Osteocyte (in vitro differentiated cells): ENCODE measurements at regions not wholly inside any gene's neighbourhood (a gene's known extent, or its start where the extent isn't known, plus 50 kb on each side); places are given as distances from the start of the nearest gene placed in this dataset.
"Not testable (repeated sequence)": the region's sequence is repeated elsewhere in the genome, so short reads cannot be mapped to it uniquely, and the experiment has no call there.

Experiments used
- DNase-seq: peaks from one replicate; pipeline ENCODE4 v3.0.0; 2021; ENCODE audit warnings: mixed read lengths; ENCODE audit not compliant: unreplicated experiment; ENCODE audit errors: extremely low spot score
- H3K27ac Mint-ChIP-seq: one replicate; pipeline ENCODE4 v1.8.0; 2021; ENCODE audit warnings: mild to moderate bottlenecking, mixed read lengths; ENCODE audit not compliant: unreplicated experiment
- H3K27me3 Mint-ChIP-seq: one replicate; pipeline ENCODE4 v1.8.0; 2021; ENCODE audit warnings: mixed read lengths; ENCODE audit not compliant: unreplicated experiment
- H3K36me3 Mint-ChIP-seq: one replicate; pipeline ENCODE4 v1.8.0; 2021; ENCODE audit warnings: mixed read lengths; ENCODE audit not compliant: unreplicated experiment
- H3K4me1 Mint-ChIP-seq: one replicate; pipeline ENCODE4 v1.8.0; 2021; ENCODE audit warnings: mixed read lengths; ENCODE audit not compliant: unreplicated experiment
- H3K4me3 Mint-ChIP-seq: one replicate; pipeline ENCODE4 v1.8.0; 2021; ENCODE audit warnings: mild to moderate bottlenecking, moderate library complexity, mixed read lengths; ENCODE audit not compliant: unreplicated experiment
- H3K9me3 Mint-ChIP-seq: one replicate; pipeline ENCODE4 v1.8.0; 2021; ENCODE audit warnings: mixed read lengths; ENCODE audit not compliant: unreplicated experiment
- CTCF ChIP-seq: fragments of 200-600 bp; sonication (generic); IDR thresholded peaks from 2 replicates; pipeline ENCODE4 v1.5.0; 2021; ENCODE audit warnings: antibody characterized with exemption, mild to moderate bottlenecking, moderate library complexity

- no peak for TF ChIP-seq CTCF
- no peak overlapping the region for H3K27ac Mint-ChIP-seq
- H3K4me3 Mint-ChIP-seq: no peak overlapping the region
- no peaks in the 10 kb centered on the region for H3K36me3 Mint-ChIP-seq
- H3K4me1 Mint-ChIP-seq: peaks cover 17% of the 10 kb centered on the region
- DNase-seq: no peak
- no peaks in the 10 kb centered on the region for H3K27me3 Mint-ChIP-seq
- H3K9me3 Mint-ChIP-seq: peaks cover 8% of the 10 kb centered on the region
These were observed 83.0 kb upstream of the GNG12 start for GRCh38 chr1:67916140-67916886.

DNA sequence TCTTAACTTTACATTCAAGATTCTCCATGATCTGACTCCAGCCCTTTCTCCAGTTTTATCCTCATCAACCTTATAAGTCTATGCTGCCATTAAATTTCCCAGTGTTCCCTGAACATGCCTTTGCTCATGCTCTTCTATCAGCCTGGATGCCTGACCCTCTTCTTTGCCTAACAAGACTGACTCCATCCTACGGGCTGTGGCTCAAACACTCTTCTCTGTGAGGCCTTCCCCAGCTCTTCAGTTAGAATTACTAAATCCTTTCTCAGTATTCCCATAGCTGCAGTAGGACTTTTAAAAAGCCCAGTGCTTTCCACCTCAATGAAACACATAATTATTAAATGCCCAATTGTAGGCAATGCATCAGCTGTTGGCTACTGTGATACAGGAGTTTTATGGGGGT, 76.5 kb upstream of the GNG12 start:
- TF ChIP-seq CTCF: no peak
- peaks cover 8% of the 10 kb centered on the region for H3K9me3 Mint-ChIP-seq
- no peak for DNase-seq
- H3K36me3 Mint-ChIP-seq: no peaks in the 10 kb centered on the region
- H3K27ac Mint-ChIP-seq: no peak overlapping the region
- no peaks in the 10 kb centered on the region for H3K27me3 Mint-ChIP-seq
- no peaks in the 10 kb centered on the region for H3K4me1 Mint-ChIP-seq
- H3K4me3 Mint-ChIP-seq: no peak overlapping the region

DNA sequence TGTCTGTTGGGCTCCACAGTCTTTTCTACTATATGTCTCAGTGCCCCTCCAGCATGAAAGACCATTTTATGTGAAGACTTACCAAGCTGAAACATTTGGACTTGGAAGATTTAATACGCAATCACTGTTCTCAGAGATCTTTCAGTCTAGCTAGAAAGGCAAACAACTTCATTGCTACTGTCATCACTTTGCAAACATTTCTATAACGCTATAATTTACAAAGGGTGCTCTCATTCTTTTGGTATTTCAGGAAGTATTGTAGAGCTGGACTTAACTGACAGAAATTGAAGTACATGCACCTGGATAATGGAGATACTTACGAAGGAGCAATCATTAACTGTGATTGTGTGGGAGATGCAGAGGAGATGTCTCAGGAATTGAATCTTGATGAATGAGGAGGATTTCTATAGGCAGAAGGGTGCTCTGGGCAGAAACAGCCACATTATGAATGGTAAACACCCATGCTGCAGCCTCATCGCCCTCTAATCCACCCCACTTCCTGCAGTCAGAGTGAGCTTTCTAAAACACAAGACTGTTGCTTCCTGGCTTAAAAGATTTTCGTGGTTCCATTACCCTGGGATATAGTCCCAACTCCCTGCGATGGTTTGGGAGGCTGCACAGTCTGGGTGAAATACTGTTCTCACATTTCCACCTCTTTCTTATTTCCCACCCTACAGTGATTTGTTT, 75.1 kb upstream of the GNG12 start:
- no peak overlapping the region for H3K4me3 Mint-ChIP-seq
- no peaks in the 10 kb centered on the region for H3K36me3 Mint-ChIP-seq
- no peaks in the 10 kb centered on the region for H3K27me3 Mint-ChIP-seq
- DNase-seq: no peak
- no peaks in the 10 kb centered on the region for H3K9me3 Mint-ChIP-seq
- no peak for TF ChIP-seq CTCF
- no peak overlapping the region for H3K27ac Mint-ChIP-seq
- no peaks in the 10 kb centered on the region for H3K4me1 Mint-ChIP-seq

- not testable (repeated sequence) for DNase-seq, H3K36me3 Mint-ChIP-seq, H3K27me3 Mint-ChIP-seq, H3K4me1 Mint-ChIP-seq, H3K27ac Mint-ChIP-seq, H3K4me3 Mint-ChIP-seq, H3K9me3 Mint-ChIP-seq
These were observed 74.2 kb upstream of the GNG12 start for GRCh38 chr1:67907467-67907866.

DNA sequence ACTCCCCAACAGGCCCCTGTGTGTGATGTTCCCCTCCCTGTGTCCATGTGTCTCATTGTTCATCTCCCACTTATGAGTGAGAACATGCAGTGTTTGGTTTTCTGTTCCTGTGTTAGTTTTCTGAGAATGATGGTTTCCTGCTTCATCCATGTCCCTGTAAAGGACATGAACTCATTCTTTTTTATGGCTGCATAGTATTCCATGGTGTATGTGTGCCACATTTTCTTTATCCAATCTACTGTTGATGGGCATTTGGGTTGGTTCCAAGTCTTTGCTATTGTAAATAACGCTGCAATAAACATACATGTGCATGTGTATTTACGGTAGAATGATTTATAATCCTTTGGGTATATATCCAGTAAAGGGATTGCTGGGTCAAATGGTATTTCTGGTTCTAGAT, 72.7 kb upstream of the GNG12 start:
- H3K27ac Mint-ChIP-seq, H3K4me1 Mint-ChIP-seq, DNase-seq, H3K36me3 Mint-ChIP-seq, H3K27me3 Mint-ChIP-seq, H3K4me3 Mint-ChIP-seq: not testable (repeated sequence)
- H3K9me3 Mint-ChIP-seq: peaks cover 14% of the 10 kb centered on the region

- not testable (repeated sequence) for H3K27ac Mint-ChIP-seq, H3K4me3 Mint-ChIP-seq, H3K27me3 Mint-ChIP-seq, H3K36me3 Mint-ChIP-seq, DNase-seq, H3K4me1 Mint-ChIP-seq
- peaks cover 28% of the 10 kb centered on the region for H3K9me3 Mint-ChIP-seq
These were observed 69.4 kb upstream of the GNG12 start for GRCh38 chr1:67902546-67903223.
